GM19238 (cell line): ENCODE measurements at regions not wholly inside any gene's neighbourhood (a gene's known extent, or its start where the extent isn't known, plus 50 kb on each side); places are given as distances from the start of the nearest gene placed in this dataset.

Experiments
- DNase-seq: peaks from one replicate; pipeline ENCODE4 v3.0.0; 2011; ENCODE audit warnings: low spot score; ENCODE audit not compliant: insufficient read length

DNA sequence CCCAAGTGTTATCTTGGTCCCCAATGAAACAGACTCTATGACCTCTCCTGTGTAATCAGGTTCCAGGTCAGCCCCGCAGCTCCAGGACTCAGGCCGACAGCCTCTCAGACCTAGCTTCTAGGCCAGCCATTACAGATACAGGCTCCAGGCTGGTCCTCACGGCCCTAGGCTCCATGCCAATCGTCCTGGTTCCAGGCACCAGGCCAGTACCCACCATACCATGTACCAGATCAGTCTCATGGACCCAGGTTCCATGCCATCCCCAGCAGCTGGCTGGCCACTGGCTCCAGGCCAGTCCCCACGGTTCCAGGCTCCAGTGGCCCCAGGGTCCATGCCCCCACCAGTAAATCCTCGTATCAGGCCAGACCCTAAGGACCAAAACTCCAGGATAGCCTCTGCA lies 1326.6 kb upstream of the C9orf72 start:
- DNase-seq, result no peak

DNA sequence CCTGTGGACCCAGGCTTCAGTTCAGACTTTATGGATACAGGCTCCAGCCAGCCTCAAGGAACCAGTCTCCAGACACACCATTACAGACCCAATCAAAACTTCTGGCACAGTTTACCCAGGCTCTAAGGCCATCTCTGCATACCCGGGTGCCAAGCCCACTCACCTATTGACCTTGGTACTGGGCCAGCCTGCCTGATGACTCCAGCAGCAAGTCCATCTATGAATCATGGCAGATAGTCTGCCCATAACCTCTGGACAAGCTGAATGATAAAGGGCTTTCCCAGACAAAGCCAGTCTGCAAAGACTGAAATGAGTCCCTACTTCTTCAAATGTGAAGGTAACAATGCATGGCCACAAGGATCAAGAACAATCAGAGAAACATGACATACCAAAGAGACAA lies 1327.1 kb upstream of the C9orf72 start:
- DNase-seq, result no peak

DNA sequence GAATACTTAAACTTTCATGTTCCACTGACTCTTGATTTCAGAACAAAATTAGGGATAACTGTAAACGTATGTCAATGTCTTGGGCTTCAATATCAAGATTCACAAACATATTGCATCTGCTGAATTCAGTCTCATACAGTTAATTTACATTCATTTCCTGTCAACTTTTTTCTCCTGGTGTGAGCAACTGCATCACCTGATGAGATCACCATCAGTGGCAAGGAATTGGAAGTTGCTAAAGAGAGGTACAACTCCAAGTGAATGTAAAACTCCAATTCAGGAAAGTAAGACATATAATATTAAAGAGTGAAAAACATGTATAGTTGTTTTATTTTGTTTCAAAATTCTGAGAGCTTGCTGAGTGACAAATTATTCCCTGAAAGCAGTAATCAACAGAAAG lies 1336.2 kb upstream of the C9orf72 start:
- no peak for DNase-seq

DNA sequence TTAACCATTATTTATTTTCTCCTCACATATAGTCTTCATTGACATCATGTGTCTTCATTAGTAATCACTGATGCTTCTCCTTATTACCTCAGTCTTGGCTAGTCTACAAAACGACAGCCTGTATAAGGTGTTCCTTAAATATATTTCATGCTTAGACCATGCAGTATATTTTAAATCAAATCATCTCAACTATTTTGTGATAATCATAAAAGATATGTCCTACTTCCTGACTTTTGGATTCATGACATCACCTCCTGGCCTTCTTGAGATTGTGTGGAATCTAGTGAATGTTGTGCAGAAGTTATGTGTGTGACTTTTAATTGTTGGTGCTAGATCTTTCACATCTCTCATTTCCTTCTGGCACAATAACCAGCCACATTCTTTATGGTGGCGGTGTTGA lies 1339.3 kb upstream of the C9orf72 start:
- DNase-seq, result no peak

DNA sequence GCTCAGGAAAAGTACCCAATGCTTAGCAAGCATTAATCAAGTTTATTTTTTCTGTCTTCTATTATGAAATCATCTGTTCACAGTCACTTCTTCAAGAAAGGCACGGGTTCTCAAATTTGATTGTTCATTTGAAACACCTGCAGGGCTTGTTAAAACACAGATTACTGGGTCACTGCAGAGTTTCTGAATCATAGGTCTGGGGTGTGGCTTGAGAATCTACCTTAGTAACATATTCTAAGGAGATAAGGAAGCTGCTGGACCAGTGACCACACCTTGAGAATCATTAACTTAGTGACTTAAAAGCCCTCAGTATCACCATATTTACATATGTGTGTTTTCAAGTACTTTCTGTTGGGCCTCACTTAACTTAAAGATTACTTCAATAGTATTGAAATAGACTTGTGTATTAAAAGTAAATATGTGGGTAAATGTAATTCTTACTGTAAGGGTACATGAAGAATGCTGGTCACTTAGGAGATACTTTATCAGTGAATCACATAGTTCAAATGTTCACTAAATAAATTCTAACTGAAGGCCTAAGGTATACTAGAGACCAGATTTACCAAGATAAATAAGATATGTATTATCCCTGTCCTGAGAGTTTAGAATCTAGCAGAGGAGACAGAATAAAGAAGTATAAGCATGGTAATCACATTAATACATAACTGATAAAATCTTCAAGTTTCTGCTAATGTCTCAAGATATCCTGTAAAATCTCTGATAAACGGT lies 1342.1 kb upstream of the C9orf72 start:
- DNase-seq, result no peak

DNA sequence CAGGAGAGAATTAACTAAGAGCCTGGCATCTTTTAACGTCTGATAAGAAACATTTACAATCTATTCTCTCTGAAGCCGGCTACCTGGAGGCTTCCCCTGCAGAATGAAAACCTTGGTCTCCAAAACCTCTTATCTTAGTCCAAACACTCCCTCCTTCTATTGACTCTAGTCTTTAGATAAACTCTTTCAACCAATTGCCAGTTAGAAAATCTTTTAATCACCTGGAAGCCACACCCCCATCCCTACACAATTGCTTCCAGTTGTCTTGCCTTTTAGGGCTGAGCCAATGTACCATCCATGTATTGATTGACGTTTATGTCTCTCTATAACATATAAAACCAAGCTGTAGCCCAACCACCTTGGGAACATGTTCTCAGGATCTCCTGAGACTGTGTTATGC lies 1343.1 kb upstream of the C9orf72 start:
- no peak for DNase-seq

DNA sequence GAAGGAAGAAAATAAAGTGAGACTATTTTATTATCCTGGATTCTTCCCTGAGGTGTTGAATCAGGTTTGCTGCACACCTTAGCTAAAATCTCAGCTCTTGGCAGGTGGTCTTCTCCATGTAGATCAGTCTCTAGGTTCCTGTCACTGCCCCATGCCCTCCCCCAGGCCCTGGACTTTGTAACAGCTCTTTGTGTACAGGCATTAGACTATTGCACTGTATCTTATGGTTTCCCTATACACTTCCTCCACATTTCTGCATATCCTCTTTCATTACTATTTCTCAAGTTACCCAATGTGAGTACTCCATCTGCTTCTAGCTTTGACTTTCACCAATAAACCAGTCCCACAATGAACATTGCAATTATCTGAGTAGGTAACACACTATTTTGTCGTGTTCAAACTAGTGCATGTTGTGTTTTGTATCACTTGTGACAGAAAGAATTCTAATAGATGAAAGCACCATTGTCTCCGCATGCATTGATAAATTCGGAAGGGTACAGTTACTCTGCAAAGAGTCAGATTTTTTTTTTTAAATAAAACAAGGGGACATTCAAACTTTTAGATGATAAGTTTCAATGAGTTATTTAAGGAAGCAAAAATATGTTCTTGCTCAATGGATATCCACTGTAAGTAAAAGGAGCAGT lies 1348.7 kb upstream of the C9orf72 start:
- DNase-seq, result no peak

DNA sequence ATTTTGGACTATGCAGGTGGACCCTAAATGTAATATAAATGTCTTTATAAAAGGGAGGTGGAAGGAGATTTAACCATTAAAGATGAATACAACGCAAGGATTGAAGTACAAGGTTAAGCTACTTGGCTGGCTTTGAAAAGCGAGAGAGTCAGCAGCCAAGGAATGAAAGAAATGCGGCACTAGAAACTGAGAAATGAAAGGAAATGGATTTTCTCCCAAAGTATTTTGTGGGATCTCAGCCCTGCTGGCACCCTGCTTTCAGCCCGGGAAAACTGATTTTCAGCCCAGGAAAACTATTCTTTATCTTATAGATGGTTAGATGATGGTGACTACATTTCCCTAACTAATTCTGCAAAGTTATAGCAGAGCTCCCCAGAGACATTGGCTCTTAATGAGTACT lies 1349.6 kb upstream of the C9orf72 start:
- DNase-seq, result no peak

DNA sequence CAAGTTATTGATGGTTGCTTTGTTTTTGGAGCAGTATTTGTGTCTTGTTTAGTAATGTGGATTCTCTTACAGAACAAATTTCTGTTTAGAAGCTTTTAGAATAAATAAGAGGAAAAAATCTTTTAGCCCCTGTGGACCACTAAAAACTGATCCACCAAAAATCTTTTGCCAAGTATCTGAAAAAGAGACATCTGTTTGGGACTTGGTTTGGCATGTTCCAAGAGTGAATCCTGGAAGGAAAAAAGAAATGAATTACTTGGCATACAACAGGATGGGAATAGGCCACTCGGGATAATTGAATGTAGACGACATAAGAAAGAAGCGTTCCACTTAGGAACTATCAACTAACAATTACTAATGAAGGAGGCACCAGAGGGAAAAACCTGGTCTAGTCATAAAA lies 1350.1 kb upstream of the C9orf72 start:
- DNase-seq, result no peak

DNA sequence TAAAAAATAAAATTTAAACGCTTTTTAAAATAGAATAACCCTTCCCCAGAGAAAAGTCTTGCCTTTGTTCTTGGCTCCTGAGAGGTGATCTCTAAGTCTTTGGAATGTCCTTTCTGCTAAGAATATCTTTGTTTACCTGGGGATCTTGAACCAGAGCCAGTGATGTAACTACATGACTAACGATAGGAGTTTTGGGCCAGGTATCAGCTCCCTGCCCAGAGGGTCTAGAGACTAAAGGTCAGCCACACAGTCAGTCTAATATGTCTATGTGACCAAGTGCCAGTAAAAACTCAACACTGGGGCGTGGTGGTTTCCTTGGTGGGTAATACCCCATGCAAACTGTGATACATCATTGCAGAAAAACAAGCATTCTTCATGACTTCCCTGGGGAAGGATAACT lies 1351.9 kb upstream of the C9orf72 start:
- DNase-seq, result no peak

DNA sequence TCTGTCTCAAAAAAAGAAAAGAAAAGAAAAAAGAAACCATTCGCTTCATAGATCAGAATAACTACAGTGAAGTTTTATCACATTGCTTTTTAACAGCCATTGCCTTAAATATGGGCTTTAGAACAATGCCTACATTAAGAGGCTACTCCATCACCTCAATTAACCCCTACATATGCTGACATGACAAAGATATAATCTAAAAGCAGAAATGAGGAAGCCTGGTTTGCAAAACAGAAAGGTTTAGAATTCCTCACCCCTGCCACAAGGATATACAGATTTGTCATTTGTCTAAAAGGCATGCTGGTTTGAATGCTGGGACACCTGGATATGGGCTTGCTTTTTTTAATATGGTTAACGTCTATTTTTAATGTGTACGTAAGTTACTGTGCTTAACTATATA lies 1353.0 kb upstream of the C9orf72 start:
- no peak for DNase-seq

DNA sequence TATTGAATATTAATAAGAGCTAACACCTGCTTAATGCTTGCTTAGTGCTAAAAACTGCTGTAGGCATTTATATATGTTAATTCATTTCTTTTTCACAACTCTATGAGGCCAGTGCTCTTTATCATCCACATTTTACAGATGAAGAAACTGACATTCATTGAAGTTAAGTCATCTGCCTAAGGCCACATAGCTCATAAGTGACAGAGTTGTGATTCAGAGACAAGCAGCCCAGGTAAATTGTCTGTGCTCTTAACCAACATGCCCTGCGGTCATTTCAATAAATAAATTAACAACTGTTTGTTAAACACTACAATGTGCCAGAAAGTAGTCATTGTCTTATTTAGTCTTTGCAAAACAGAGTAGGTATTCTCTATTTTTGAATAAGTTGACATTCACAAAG lies 1354.4 kb upstream of the C9orf72 start:
- DNase-seq, result no peak

DNA sequence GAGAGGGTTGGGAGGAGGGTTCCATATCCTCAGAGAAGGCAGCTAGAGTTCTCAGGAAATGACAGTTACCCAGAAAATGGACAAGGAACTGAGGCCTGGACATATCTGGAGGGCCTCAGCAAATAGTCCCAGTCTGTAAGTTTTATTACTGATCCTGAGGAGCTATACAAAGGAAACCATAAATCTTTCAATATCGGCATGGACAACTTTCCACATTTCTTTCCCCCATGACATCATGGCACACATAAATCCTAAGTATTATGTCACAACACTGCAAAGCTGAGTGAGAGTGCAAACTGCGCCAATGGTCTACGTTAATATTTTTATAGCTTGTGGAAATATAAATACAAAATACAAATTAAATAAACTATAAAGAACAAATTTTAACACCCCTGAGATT lies 1356.2 kb upstream of the C9orf72 start:
- no peak for DNase-seq

DNA sequence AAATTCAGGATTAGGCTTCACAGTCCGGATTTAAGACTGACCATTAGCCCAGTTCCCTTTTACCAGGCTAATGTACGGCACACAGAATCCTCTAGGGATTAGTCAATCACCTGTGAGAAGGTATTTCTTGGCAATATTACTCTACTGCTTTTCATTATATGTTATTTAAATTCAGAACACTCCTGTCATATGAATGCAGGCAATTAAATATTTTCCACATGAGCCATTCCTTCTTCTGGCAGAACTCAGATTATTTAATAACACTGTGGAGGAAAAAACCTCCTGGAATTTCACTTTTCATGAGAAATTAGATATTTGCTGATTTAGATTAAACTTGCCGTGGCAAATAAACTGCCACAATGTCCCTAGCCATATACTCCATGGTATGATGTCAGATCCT lies 1357.5 kb upstream of the C9orf72 start:
- no peak for DNase-seq

DNA sequence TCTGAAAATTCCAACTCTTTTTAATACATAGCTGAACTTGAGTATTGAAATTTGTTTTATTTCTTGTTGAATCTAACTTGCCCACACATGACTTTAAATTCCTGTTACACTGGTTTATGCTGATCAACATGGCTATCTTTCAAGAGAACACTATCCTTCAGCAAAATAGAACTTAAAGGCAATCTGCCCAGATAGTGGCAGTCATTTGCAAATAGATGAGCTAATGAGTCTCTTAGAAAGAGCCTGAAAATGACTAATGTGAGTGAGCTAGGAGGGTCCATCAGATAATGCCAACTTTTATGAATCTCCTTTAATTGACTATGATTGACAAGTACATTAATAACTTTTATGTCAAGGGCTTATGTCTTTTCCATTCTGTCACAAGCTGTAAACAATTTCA lies 1360.8 kb upstream of the C9orf72 start:
- no peak for DNase-seq

DNA sequence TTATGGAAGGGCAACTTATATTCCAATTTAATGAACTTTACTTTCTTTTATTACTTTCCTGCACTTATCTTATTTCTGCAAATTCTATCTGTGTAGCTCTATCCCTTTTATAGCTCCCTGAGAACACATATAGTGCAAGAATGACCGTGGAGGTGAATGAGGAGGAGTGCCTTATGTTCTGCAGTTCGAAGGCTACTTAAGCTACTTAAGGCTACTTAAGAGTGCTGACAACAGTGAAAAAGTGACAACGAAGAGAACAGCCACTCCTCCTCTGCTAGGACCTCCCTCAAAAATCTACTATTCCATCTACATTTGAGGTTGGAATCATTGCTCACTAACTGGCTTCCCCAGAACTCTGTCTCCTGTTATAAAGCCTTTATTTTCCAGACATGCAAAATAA lies 1365.7 kb upstream of the C9orf72 start:
- no peak for DNase-seq

DNA sequence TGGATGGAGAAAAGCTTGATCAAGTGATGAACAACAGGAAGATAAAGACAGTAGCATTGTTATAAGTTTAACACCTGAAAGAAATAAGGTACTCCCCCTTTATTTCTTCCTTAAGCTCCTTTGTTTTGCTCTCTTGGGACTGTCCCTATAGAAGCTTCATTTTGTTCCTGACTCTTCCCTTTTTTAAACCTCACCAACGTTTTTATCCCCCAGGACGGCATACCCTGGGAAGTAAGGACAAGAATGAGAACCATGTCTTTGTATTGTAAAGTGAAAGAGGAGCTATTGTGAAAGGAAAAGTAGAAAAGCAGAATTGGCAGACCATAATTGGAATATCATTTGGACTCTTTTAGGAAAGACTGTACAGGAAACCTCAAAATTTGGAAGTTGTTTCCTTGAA lies 1368.6 kb upstream of the C9orf72 start:
- no peak for DNase-seq

DNA sequence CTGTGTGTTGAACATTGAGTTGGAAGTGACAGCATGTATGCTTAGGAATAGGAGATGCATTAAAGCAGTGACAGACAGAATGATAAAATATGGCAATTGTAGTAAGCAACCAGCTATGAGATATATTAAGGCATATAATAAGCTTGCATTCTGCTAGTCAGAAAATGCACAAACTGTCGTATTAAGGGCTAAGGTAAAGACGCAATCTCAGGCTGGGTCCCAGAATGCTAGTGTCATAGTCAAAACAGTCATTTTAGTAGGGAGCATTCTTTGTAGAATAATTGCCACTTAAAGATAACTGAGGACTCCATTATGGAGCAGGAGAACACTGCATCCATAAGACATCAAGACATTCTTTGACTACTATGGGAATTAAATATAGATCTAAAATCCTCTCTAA lies 1369.7 kb upstream of the C9orf72 start:
- no peak for DNase-seq

DNA sequence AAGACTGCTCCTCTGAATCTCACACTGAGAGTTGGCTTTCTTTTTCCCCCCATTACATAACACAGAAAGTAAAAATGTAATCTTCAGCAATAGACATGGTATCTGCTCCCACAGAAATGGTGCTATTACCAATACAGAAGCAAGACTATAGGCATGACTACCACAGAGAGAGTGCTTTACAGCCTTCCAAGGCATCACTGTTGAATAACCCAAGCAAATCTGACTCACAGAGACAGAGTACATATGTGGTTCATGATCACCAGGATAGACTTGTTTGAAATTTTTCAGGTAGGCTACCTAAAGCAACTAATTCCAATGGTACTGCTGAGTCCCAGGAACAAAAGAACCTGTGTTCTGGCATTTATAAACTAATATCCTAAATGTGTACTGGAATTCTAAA lies 1373.4 kb upstream of the C9orf72 start:
- no peak for DNase-seq

DNA sequence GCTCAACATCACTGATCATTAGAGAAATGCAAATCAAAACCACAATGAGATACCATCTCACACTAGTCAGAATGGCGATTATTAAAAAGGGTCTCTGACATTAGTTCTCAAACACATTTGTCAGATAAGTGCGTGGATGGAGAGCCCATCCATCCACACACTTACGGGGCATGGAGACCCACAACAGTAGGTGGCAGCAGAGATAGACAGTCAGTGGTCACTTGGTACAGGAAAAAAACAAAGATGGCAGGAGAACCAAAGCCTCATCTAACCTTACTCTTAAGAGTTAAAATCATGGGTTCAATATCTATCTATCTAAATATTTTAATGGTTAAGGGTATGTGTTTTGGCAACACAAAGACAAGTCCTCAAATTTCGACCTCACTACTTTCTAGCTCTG lies 1378.7 kb upstream of the C9orf72 start:
- DNase-seq, result no peak

DNA sequence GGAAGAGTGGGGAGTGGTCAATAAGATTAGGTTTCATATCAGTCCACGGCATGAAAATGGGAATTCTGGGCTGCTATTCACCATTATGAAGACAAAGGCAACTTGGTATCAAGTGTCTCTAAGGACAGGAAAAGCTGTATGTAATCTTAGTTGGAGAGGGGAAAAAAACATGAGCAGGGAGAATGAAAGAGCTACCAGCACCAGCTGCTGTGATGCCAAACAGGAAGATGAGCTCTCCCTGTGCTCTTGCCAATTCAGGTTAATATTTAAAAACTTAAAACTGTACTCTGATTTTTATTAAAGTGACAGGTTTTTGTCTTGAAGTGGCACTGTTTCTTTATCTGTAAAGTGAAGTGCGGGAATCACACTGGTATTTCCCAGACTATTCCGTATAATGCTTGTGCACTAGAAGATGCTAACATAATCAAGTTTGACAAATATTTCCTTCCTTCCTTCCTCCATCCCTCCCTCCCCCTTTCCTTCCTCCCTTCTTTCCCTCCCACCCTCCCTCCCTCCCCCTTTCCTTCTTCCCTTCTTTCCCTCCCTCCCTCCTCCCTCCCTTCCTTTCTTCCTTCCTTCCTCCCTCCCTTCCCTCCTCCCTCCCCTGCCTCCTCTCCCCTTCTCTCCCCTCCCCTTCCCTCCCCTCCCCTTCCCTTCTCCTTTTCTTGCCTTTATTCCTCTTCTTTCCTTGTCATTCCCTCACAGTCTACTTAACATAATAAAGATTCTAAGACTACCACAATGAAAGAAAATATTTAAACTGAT lies 1383.0 kb upstream of the C9orf72 start:
- DNase-seq, result no peak

DNA sequence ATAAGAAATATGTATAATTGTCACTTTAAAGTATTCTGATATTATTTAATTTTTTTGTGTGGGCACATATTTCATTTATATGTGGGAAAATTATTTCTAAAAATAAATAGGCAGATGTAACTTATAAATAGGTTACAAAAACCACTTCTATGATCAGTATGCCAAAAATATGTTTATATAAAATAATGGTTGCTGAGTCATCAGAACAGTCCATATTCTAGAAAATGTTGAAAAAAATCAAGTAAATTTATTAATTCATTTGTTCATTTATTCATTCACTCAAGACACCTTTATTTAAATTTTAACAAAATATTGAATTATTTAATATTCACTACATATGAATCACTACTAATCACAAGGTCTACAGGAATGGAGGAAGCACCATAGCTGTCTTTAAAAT lies 1387.3 kb upstream of the C9orf72 start:
- no peak for DNase-seq

DNA sequence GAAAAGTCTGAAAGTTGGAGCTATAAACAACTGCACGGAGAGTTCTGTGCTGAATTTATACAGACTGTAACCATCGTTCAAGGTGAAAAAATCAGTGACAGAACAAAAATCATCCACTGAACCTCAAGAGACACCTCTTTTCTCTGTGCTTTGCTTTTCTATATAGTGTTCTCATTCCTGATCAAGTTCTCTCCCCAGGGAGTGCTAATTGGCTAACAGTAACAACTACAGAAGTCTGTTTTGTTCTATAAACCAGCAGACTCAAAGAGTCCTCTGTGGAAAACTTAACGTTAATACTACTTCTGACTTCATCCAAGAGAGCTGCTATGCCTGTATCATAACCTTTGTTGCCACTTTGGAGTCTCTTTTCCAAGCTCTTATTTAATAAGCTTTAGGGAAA lies 1388.3 kb upstream of the C9orf72 start:
- no peak for DNase-seq
